ENCODE measurements at regions not wholly inside any gene's neighbourhood (a gene's known extent, or its start where the extent isn't known, plus 50 kb on each side); places are given as distances from the start of the nearest gene placed in this dataset.
A peak's percentile ranks its signal among the peaks of the same experiment; 100 is the strongest.

DNA sequence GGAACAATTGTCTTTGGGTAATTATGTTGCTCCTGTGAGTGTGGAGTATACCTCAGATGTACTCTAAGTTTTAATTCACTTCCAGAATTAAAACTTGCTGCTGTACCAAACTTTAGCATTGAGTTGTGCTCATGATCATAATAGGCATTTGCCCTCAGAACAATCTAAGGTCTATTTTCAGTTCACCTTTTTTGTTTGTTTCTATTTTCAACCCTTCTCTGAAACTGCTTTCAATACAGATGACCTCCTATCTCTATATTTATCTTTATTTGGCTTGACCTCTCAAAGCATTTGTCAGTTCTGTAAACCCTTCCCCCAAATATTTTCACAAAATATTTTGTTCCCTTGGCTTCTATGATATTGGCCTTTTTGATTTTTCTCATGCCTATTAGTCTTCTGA, 873.0 kb downstream of the OLFM4 start:
- no peak overlapping the region for H3K4me3 ChIP-seq

DNA sequence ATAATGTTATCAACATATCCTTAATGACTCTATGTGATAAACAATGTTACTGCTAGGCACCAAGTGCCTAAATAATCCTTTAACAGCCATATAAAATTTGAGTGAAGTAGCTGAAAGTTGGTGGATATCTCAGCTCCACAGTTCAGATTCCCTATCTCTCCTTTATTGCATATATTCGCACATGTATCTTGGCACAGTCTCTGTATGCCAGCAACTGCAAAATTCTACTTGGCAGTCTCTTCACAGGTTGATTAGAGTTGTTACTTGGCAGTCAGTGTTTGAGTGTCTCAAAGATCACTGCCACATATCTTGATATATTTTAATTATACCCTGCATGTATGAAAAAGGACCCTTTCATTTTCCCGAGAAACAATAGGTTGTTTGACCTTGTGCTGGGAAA, 879.3 kb downstream of the OLFM4 start:
- Histone ChIP-seq H3K27ac (no peak overlapping the region), H3K9me3 (no peaks in the 10 kb centered on the region), H3K36me3 (no peaks in the 10 kb centered on the region), H3K4me3 (no peak overlapping the region), H3K4me1 (no peaks in the 10 kb centered on the region), H3K27me3 (no peaks in the 10 kb centered on the region)
- no peak for TF ChIP-seq CTCF (IDR thresholded peaks at IDR 0.05)
- TF ChIP-seq POLR2A (IDR thresholded peaks at IDR 0.05) = no peak
- no peak for DNase-seq

More for the DNA sequence above, 873.0 kb downstream of the OLFM4 start:
- H3K27ac ChIP-seq = no peak overlapping the region
- no peaks in the 10 kb centered on the region for H3K27me3 ChIP-seq
- TF ChIP-seq CTCF (IDR thresholded peaks at IDR 0.05) (no peak), POLR2A (IDR thresholded peaks at IDR 0.05) (no peak)
- H3K4me1 ChIP-seq = no peaks in the 10 kb centered on the region
- H3K9me3 ChIP-seq = no peaks in the 10 kb centered on the region
- no peaks in the 10 kb centered on the region for H3K36me3 ChIP-seq
- DNase-seq = no peak

DNA sequence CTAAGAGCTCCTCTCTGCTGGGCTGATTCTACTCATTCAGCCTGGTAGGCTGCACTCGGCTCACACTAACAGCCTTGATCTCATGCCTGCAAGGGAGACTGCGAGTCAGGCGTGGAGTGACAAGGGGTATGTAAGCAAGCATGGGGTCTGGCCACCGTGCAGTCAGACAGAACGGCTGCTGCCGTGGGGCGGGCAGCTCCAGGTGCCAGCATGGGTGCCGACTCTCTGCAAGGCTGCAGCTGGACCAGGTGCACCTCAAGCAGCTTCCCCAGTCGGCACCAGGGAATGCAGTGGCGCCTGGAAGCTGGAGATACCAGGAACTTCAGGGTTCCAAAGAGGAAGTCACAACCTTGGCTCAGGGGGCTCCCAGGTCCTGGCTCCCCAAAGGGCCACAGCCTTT, 892.3 kb downstream of the OLFM4 start:
- no peak for DNase-seq
- no peak for TF ChIP-seq CTCF (IDR thresholded peaks at IDR 0.05)
- no peak for TF ChIP-seq POLR2A (IDR thresholded peaks at IDR 0.05)

DNA sequence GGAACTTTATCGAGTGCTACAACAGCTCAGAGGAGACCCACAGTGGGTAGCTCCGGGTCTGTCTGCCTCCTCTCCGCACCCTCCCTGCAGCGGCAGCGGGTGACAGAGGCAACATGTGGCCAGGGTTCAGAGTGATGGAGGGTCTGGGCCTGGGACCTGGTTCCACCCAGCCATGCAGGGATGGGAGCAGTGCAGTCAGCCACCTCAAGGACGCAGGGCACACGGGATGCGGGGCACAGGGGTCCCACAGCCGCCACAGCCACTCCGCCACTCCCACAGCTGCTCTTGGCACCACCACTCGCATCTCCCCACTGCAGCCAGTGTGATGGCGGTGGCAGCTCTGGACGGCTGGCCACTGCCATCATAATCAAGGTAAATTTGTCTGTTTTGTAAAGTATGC, 892.9 kb downstream of the OLFM4 start:
- DNase-seq = peak in 1 of 3 donors; percentile 24
- no peaks in the 10 kb centered on the region for H3K27me3 ChIP-seq

More for the DNA sequence above, 892.3 kb downstream of the OLFM4 start:
- no peak overlapping the region for H3K27ac ChIP-seq
- H3K36me3 ChIP-seq = no peaks in the 10 kb centered on the region
- no peaks in the 10 kb centered on the region for H3K4me1 ChIP-seq
- no peaks in the 10 kb centered on the region for H3K9me3 ChIP-seq
- H3K27me3 ChIP-seq = no peaks in the 10 kb centered on the region
- H3K4me3 ChIP-seq = no peak overlapping the region

GRCh38 chr13:53941588-53942190, 913.1 kb downstream of the OLFM4 start:
- H3K36me3 ChIP-seq = no peaks in the 10 kb centered on the region
- no peaks in the 10 kb centered on the region for H3K9me3 ChIP-seq
- no peak for DNase-seq
- H3K4me3 ChIP-seq = no peak overlapping the region
- no peaks in the 10 kb centered on the region for H3K27me3 ChIP-seq
- no peak for TF ChIP-seq POLR2A (IDR thresholded peaks at IDR 0.05)
- no peak for TF ChIP-seq CTCF (IDR thresholded peaks at IDR 0.05)
- no peaks in the 10 kb centered on the region for H3K4me1 ChIP-seq
- H3K27ac ChIP-seq = no peak overlapping the region

More for the DNA sequence above, 892.9 kb downstream of the OLFM4 start:
- no peaks in the 10 kb centered on the region for H3K9me3 ChIP-seq
- TF ChIP-seq POLR2A (IDR thresholded peaks at IDR 0.05) (no peak), CTCF (IDR thresholded peaks at IDR 0.05) (no peak)
- H3K4me1 ChIP-seq = no peaks in the 10 kb centered on the region
- no peak overlapping the region for H3K4me3 ChIP-seq
- no peaks in the 10 kb centered on the region for H3K36me3 ChIP-seq
- no peak overlapping the region for H3K27ac ChIP-seq

- no peaks in the 10 kb centered on the region for H3K36me3 ChIP-seq
- no peaks in the 10 kb centered on the region for H3K27me3 ChIP-seq
- no peak overlapping the region for H3K4me3 ChIP-seq
- H3K27ac ChIP-seq = no peak overlapping the region
- TF ChIP-seq POLR2A (IDR thresholded peaks at IDR 0.05) (no peak), CTCF (IDR thresholded peaks at IDR 0.05) (no peak)
- H3K4me1 ChIP-seq = no peaks in the 10 kb centered on the region
- DNase-seq = no peak
- H3K9me3 ChIP-seq = no peaks in the 10 kb centered on the region
Observed at GRCh38 chr13:53946500-53946899, 917.9 kb downstream of the OLFM4 start.
